Epithelial cell of prostate (primary cell): ENCODE measurements at regions not wholly inside any gene's neighbourhood (a gene's known extent, or its start where the extent isn't known, plus 50 kb on each side); places are given as distances from the start of the nearest gene placed in this dataset.

Experiments used
- DNase-seq: peaks from one replicate; pipeline ENCODE4 v3.0.0-alpha.2; 2011; ENCODE audit warnings: low read depth, low spot score
- H3K27ac ChIP-seq: fragments of 450-650 bp; 2 replicates; pipeline ENCODE4 v1.5.1; 2017; ENCODE audit warnings: mild to moderate bottlenecking

DNA sequence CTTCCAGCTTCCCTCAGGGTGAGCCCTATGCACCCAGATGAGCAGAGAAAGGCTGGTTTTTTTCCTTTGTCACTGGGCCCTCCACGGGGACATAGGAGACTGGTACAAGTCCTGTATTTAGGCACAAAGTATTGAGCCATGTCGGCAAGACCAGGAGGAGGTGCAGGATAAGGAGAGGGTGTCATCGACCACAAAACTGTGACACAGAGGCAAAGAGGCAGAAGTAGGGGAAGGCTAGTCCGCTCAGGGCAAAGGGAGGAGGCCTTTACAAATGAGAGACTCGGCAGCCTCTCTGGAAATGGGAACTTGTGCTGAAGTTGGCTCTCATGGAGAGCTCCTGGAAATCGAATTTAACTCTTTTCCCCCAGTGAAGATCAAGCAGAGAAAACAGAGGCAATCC, 70.7 kb upstream of the CAMK1G start:
- no peak overlapping the region for H3K27ac ChIP-seq
- no peak for DNase-seq

DNA sequence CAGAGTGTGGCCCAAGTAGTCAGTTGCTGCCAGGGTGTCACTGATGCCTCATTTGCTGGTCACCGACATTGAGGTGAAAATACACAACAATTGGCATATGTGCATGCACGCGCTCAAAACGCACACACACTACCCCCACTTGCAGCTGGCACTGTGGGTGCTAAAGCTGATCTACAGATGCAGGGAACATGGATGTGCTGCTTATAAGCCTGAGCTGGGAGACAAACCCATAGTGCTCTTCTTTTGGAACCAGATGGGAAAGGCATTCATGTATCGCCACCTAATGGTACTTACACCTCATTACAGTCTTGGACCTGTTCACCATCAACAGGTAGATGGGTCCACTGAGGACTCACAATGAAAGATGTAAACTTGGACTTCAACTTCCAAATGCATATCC, 70.3 kb upstream of the CAMK1G start:
- DNase-seq = no peak
- H3K27ac ChIP-seq = no peak overlapping the region

DNA sequence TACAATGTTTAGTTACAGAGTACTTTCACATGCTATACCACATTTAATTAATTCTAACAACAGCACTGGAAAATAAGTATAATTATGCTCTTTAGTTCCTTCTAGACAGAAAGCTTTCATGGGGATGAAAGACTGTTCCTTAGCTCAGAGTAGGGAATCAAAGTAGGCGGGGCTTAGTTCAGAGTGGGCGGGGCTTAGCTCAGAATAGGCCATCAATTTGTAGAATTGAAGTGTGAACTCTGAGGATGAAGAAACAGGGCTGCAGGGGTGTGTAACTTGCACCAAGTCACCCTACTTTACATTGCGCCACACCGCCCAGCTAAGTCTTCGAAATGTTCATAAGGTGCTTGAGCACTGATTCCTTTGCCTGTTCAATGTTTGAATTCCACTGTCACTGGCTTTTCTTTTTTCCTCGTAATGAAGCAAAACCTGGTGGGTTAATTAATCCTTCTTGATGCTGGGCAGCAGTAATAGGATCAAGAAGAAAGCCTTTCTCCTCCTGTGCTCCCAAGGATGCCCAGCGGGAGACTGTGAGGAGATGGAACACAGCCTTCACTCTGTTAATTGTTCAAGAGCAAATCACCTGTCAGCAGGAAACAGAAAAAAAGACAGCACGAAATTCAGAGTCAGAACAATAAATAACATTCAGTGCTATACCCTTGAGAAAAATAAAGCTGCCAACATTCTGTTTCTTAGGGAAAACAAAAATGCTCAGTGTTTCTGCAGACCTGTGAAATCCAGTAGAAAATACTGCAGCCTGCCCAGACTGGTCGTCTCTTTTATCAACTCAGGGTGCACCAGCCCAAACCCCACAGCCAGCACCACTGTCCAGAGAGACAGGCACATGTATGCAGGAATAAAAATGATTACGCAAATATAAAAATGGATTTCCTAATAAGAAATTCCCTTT, 66.5 kb upstream of the CAMK1G start:
- no peak overlapping the region for H3K27ac ChIP-seq
- no peak for DNase-seq

DNA sequence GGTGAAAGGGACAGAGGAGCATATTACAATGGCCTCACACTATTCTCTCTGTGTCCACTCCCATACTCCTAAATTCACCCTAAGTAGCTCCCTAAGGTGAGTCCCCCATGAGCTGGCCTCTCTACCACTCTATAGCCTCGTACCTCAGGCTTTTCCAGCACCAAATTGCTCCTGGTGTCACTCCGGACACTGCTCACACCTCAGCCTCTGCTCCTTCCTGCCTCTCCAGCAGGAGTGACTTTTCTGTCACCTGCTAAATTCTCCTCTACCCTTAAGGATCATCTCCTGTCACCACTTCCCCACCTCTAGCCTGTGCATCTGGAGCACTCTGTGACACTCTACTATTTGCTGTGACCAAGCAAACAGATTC, 65.8 kb upstream of the CAMK1G start:
- no peak overlapping the region for H3K27ac ChIP-seq
- DNase-seq = no peak

DNA sequence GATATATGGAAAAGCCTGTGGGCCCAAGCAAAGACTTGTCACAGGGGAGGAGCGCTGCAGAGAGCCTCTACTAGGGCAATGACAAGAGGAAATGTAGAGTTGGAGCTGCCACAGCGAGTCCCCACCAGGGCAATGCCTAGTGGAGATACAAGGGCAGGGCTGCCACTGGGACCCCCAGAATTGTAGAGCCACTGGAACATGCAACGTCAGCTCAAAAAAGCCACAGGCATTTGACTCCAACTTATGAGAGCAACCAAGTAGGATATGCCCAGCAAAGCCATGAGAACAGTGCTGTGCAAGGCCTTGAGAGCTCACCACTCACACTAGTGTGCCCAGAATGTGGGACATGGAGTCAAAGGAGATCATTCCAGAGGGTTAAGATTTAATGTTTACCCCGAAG, 63.7 kb upstream of the CAMK1G start:
- DNase-seq = no peak
- no peak overlapping the region for H3K27ac ChIP-seq

DNA sequence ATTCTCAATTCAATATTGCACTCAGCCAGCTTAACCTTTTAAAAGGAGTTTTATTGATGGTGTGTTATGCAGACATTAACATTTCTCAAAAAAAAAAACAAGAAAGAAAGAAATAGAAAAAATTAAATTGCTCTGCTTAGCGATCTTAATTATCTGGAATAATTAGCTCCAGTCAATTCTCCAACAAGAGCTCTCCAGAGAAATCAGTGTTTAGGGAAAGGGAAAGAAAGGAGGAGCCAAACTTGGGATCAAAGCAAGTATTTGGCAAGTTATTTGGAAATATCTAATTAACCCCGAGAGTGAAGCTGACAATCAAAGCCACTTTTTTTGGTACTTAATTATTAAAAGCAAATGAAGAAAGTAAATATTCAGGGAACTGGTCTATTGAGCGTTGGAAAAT, 60.7 kb upstream of the CAMK1G start:
- DNase-seq = no peak

DNA sequence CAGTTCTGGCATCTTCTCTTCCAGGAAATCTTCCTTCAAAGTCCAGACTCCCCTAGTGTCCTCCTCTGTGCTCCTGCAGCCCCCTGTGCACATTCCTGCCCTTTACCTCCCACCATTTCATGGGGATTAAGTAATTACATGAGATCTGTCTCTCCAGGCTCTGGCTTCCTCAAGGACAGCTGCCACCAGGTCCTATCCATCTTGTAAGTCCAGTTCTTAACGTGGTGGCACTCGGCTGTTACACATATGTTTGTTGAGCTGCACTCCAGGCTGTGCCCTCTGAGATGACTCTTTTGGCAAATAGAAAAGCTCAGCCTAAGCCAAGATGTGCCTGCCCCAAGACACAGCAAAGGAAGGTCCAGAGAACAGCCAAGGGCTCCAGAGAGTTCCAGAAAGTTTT, 57.4 kb upstream of the CAMK1G start:
- no peak for DNase-seq
- H3K27ac ChIP-seq = no peak overlapping the region

More for the DNA sequence above, 60.7 kb upstream of the CAMK1G start:
- no peak overlapping the region for H3K27ac ChIP-seq

DNA sequence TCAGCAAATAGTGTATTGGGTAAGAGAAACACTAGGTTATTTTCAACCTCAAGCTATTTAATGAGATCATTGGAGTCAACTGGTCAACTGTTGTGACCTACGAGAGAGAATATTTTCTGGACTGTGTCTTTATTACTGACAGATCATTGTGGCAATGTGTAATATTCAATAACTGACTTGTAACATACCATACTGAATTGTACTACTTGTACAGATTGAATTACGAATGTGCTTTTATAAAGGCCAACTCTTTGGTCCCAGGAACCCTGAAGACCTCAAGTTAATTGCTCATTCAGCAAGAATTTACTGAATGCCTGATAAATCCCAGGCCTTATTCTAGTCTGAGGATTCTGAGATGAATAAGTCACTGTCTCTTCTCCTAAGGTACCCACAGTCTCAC, 56.1 kb upstream of the CAMK1G start:
- DNase-seq = no peak
- peak overlapping the region; percentile 27 for H3K27ac ChIP-seq

DNA sequence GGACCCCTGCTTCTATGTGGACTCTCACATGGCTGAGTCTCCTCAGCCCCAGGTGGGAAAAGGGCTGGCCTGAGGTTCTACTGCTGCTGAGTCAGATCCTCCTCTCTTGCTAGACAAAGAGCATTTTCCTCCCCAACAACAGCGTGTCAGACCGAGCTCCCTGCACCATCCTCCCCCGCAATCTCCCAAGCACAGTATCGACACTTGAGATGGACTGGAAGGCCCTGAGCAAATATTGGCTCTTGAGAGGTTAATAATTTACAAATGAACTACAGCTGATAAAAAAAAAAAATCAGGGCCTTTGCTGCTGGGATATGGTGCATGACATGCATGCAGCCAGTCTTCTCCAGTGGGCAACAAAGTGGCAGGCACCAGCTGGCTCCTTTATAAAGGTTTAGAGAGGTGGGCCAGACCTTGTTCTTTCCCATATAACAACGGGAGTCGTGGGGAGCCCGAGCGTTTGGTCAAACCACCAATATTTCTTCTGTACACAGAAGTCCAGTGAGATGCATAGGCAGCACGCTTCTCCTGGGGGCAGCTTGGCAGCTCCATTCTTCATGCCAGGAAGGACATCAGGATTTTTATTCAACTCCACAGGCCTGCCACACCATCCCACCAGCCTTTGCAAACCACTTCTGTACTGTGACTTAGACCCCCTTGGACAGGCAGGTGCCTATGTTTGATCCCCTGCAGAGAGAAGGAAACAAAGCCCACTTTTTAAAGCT, 55.4 kb upstream of the CAMK1G start:
- peak overlapping the region; percentile 27 for H3K27ac ChIP-seq
- no peak for DNase-seq

DNA sequence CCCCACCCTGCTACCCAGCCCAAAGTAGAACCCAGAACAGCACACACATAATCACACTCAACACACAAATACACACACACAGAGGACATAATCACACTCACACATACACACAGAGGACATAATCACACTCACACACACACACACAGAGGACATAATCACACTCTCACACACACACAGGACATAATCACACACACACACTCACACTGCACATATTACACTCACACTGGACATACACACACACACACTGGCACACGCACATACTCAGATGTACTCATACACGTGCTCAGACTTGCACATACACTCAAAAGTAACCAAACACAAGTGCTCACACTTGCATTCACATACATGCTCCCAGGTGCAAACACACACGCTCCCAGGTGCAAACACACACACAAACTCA, 54.3 kb upstream of the CAMK1G start:
- H3K27ac ChIP-seq = no peak overlapping the region
- DNase-seq = no peak

DNA sequence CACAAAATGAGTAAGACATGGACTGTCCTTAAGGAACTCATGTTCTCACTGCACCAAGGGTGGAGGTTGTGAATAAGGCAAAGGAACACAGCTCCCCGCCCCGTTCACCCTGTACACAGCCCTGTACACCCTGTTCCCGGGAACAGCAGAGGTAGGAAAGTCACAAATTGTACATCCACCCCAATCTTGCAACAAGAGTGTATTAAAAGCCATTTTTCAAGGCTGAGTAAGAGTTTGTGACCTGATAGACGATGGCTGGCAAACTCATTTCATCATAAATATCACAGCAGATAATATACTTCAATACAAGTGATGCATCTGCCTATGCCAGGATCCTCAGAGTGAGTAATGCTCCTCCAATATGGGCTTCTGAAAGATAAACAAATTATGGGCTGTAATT, 52.5 kb upstream of the CAMK1G start:
- peak overlapping the region; percentile 41 for H3K27ac ChIP-seq
- DNase-seq = no peak

DNA sequence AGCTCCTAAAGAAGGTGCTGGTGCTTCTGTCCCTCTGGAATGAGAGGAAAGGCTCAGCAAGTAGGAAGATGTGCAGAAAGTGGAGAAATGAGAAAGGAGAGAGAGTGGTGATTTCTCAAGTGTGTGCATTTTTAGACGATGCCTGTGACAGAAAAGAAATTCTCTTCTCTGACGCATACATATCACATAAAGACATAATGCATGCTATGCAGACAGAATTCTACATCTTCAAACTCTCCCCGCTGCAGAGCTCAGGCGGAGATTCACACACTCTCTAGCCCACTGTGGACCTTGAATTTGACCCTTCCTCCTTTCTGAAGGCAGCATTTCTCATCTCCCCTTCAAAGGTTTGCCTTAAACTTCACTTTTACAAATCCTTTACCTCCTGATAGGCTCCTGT, 52.0 kb upstream of the CAMK1G start:
- no peak for DNase-seq
- peak overlapping the region; percentile 41 for H3K27ac ChIP-seq
